Kidney (tissue), 13 donors: ENCODE measurements at regions not wholly inside any gene's neighbourhood (a gene's known extent, or its start where the extent isn't known, plus 50 kb on each side); places are given as distances from the start of the nearest gene placed in this dataset.

Experiments used
- DNase-seq, 5 donors: peaks; one replicate each; pipeline ENCODE4 v3.0.0-alpha.2; 2013 to 2020
- FAIRE-seq: peaks from 2 replicates; lab custom pipeline; 2012; peaks lifted over from hg19 to GRCh38; lab: Jason Lieb, UNC
- H3K27ac ChIP-seq, 2 donors: one replicate each; pipeline ENCODE4 v1.7.0; 2013; ENCODE audit warnings: low read depth in 2 of 2, low read length in 2 of 2, inconsistent platforms in 1 of 2
- H3K27me3 ChIP-seq: one replicate; pipeline ENCODE4 v1.7.1; 2013; ENCODE audit warnings: low read length, inconsistent platforms; ENCODE audit not compliant: control insufficient read depth, insufficient read depth
- H3K36me3 ChIP-seq, 3 donors: one replicate each; pipeline versions ENCODE4 v1.7.0 to v1.7.1; 2013; ENCODE audit warnings: low read length in 3 of 3, control low read depth in 1 of 3, inconsistent platforms in 1 of 3; ENCODE audit not compliant: insufficient read depth in 3 of 3, control insufficient read depth in 2 of 3
- H3K4me1 ChIP-seq, 3 donors: one replicate each; pipeline versions ENCODE4 v1.7.0 to v1.7.1; 2013; ENCODE audit warnings: low read length in 3 of 3, inconsistent platforms in 1 of 3, low read depth in 1 of 3; ENCODE audit not compliant: control insufficient read depth in 2 of 3, insufficient read depth in 2 of 3
- H3K4me3 ChIP-seq, 3 donors: one replicate each; pipeline versions ENCODE4 v1.7.0 to v1.8.1; 2013; ENCODE audit warnings: low read length in 3 of 3, control low read depth in 1 of 3, inconsistent platforms in 1 of 3
- H3K9ac ChIP-seq, 3 donors: one replicate each; pipeline versions ENCODE4 v1.7.0 to v1.7.1; 2013; ENCODE audit warnings: low read length in 3 of 3, control low read depth in 1 of 3, inconsistent platforms in 1 of 3
- H3K9me3 ChIP-seq, 3 donors: one replicate each; pipeline versions ENCODE4 v1.7.0 to v1.7.1; 2013; ENCODE audit warnings: low read length in 3 of 3, control low read depth in 1 of 3, inconsistent platforms in 1 of 3; ENCODE audit not compliant: control insufficient read depth in 2 of 3, insufficient read depth in 1 of 3
- intact Hi-C: fragments of 100-400 bp; cut with DNase I; formaldehyde crosslinking; loops from one replicate; pipeline ENCODE4 v1.11.1; 2022
- TF ChIP-seq, protein P1 (sequence below): IDR thresholded peaks from 3 replicates; pipeline ENCODE4 v1.5.1; 2012; ENCODE audit warnings: mild to moderate bottlenecking, moderate library complexity, borderline replicate concordance; ENCODE audit not compliant: insufficient read depth; ENCODE audit errors: extremely low read depth
- donor health status: control.
- donor health status: control.
- donor health status: control.
- donor health status: control.
- donor health status: control.
- donor health status: DM: yes; HTN: yes; CAD: no.
- donor health status: Normal renal cell carcinoma (clear cell type).

DNA sequence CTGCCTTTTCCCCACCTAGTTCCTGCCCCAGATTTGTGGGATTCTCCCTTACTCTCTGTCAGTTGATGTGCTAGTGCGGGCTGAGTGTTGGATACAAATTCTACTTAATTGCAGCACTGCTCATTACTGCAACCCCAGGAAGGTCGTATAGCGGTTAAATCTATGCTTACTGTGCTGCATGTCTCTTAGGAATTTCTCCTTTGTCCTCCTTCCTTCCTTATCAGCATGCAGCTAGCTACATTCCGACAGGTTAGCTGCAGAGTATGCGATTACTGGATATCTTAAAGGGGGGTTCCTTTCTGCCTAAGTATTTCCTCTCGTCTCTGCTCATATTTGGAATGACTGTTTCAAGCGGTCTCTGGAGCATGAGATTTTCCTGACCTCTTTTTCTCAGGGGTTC lies 662.8 kb downstream of the TLL1 start:
- Histone ChIP-seq H3K36me3 (no peaks in the 10 kb centered on the region), H3K4me3 (no peak overlapping the region), H3K27me3 (no peaks in the 10 kb centered on the region), H3K4me1 (no peaks in the 10 kb centered on the region), H3K9ac (no peak overlapping the region), H3K9me3 (no peaks in the 10 kb centered on the region), H3K27ac (no peak overlapping the region)
- intact Hi-C loops: no loop called here
- FAIRE-seq (no peak), DNase-seq (no peak)
- TF ChIP-seq, protein P1, sequence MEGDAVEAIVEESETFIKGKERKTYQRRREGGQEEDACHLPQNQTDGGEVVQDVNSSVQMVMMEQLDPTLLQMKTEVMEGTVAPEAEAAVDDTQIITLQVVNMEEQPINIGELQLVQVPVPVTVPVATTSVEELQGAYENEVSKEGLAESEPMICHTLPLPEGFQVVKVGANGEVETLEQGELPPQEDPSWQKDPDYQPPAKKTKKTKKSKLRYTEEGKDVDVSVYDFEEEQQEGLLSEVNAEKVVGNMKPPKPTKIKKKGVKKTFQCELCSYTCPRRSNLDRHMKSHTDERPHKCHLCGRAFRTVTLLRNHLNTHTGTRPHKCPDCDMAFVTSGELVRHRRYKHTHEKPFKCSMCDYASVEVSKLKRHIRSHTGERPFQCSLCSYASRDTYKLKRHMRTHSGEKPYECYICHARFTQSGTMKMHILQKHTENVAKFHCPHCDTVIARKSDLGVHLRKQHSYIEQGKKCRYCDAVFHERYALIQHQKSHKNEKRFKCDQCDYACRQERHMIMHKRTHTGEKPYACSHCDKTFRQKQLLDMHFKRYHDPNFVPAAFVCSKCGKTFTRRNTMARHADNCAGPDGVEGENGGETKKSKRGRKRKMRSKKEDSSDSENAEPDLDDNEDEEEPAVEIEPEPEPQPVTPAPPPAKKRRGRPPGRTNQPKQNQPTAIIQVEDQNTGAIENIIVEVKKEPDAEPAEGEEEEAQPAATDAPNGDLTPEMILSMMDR: no peak

DNA sequence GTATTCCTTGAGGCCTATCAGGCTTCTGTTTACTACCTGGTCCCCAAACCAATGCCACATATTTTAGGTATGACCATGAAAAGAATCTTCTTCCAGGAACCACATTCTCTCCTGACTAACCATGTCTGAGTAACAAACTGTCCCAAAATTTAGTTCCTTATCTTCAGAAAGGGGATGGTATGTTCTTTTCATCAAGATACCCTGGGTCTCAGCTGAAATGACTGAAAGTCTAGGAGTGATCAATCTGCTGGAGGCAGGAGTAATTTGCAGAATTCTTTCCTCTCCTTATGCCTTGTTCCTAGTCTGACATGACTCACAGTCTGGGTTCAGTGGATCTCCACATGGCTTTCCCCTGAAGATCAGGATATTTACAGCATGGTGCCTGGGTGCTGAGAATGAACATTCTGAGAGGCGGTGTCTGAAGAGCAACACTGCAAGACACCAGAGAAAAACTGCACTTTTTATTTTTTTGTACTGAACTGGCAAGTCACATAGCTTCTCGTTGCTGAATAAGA lies 665.5 kb downstream of the TLL1 start:
- TF ChIP-seq, protein P1: no peak
- FAIRE-seq (no peak), DNase-seq (no peak)
- Histone ChIP-seq H3K4me3 (no peak overlapping the region), H3K27ac (no peak overlapping the region), H3K9ac (no peak overlapping the region), H3K36me3 (no peaks in the 10 kb centered on the region), H3K27me3 (no peaks in the 10 kb centered on the region), H3K4me1 (no peaks in the 10 kb centered on the region), H3K9me3 (no peaks in the 10 kb centered on the region)
- intact Hi-C loops: no loop called here

DNA sequence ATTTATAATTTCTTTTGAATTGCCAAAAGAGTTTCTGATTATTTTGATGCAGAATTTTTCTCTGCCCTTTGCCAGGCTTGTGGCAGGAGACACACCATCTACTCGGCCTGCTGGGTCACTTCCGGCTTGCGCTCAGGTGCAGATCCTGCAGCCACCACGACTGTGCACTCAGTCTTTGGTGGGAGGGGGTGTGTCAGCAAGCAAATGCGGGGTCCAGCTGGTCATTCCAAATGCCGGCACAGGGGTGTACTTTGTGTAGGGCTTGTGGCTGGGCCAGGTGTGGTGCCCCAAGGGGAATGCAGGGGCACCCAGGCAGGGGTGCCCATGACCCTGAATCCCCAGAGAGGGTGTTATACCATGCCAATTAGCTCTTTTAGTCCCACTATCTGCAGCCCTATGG lies 673.0 kb downstream of the TLL1 start:
- Histone ChIP-seq H3K36me3 (no peaks in the 10 kb centered on the region), H3K4me1 (no peaks in the 10 kb centered on the region), H3K27ac (no peak overlapping the region), H3K4me3 (no peak overlapping the region), H3K9ac (no peak overlapping the region), H3K9me3 (no peaks in the 10 kb centered on the region), H3K27me3 (no peaks in the 10 kb centered on the region)
- no peak for DNase-seq
- no peak for FAIRE-seq
- TF ChIP-seq, protein P1: no peak
- intact Hi-C loops: no loop called here

DNA sequence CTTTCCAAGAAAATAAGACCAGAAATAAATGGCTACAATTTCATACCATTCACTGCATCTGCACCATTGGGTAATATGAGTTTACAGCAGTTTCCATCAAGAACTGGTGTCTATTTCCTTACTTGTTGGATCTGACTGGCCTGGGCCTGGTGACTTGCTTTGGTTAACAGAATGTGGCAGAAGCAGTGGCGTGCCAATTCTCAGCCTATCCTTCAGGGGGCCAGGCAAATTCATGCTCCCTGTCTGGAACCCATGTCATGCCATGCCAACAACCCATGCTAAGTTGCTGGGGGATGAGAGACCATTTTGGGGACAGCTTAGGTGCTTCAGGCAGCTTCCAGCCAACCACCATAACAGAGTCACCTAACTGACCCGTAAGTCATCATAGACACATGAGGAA lies 656.7 kb downstream of the SPOCK3 start:
- no peaks in the 10 kb centered on the region for H3K36me3 ChIP-seq
- intact Hi-C loops: no loop called here
- H3K9me3 ChIP-seq: no peaks in the 10 kb centered on the region
- DNase-seq: no peak
- H3K27ac ChIP-seq: no peak overlapping the region
- no peak overlapping the region for H3K4me3 ChIP-seq
- no peaks in the 10 kb centered on the region for H3K4me1 ChIP-seq
- no peak overlapping the region for H3K9ac ChIP-seq
- H3K27me3 ChIP-seq: no peaks in the 10 kb centered on the region
- TF ChIP-seq, protein P1: no peak
- FAIRE-seq: no peak
